ENCODE measurements at regions not wholly inside any gene's neighbourhood (a gene's known extent, or its start where the extent isn't known, plus 50 kb on each side); places are given as distances from the start of the nearest gene placed in this dataset.

- Mint-ChIP-seq H3K4me3 (ENCODE audit: unreplicated experiment) (no peak overlapping the region), H3K36me3 (ENCODE audit: low read depth) (no peaks in the 10 kb centered on the region), H3K27me3 (ENCODE audit: low read depth) (no peaks in the 10 kb centered on the region), H3K27ac (ENCODE audit: unreplicated experiment) (no peak overlapping the region), H3K9me3 (ENCODE audit: low read depth) (no peaks in the 10 kb centered on the region), H3K4me1 (ENCODE audit: low read depth) (no peaks in the 10 kb centered on the region)
- no peak for DNase-seq (ENCODE audit: low spot score)
- TF ChIP-seq CTCF (IDR thresholded peaks at IDR 0.05), result no peak
These were observed 377.4 kb upstream of the ACVR2A start for GRCh38 chr2:147467441-147467840.

GRCh38 chr2:147464737-147465357 lies 380.0 kb upstream of the ACVR2A start:
- no peak for DNase-seq (ENCODE audit: low spot score)
- H3K27ac Mint-ChIP-seq (ENCODE audit: unreplicated experiment), result no peak overlapping the region
- H3K27me3 Mint-ChIP-seq (ENCODE audit: low read depth), result no peaks in the 10 kb centered on the region

GRCh38 chr2:147463881-147464520 lies 380.8 kb upstream of the ACVR2A start:
- Mint-ChIP-seq H3K27me3 (ENCODE audit: low read depth) (no peaks in the 10 kb centered on the region), H3K4me1 (ENCODE audit: low read depth) (no peaks in the 10 kb centered on the region), H3K9me3 (ENCODE audit: low read depth) (no peaks in the 10 kb centered on the region), H3K36me3 (ENCODE audit: low read depth) (no peaks in the 10 kb centered on the region), H3K27ac (ENCODE audit: unreplicated experiment) (no peak overlapping the region), H3K4me3 (ENCODE audit: unreplicated experiment) (no peak overlapping the region)
- no peak for TF ChIP-seq CTCF (IDR thresholded peaks at IDR 0.05)
- DNase-seq (ENCODE audit: low spot score), result no peak

More at GRCh38 chr2:147464737-147465357, 380.0 kb upstream of the ACVR2A start:
- no peaks in the 10 kb centered on the region for H3K36me3 Mint-ChIP-seq (ENCODE audit: low read depth)
- H3K9me3 Mint-ChIP-seq (ENCODE audit: low read depth), result no peaks in the 10 kb centered on the region
- no peaks in the 10 kb centered on the region for H3K4me1 Mint-ChIP-seq (ENCODE audit: low read depth)
- no peak overlapping the region for H3K4me3 Mint-ChIP-seq (ENCODE audit: unreplicated experiment)
- TF ChIP-seq CTCF (IDR thresholded peaks at IDR 0.05), result no peak

GRCh38 chr2:147460155-147460554 lies 384.7 kb upstream of the ACVR2A start:
- no peaks in the 10 kb centered on the region for H3K4me1 Mint-ChIP-seq (ENCODE audit: low read depth)
- H3K4me3 Mint-ChIP-seq (ENCODE audit: unreplicated experiment), result no peak overlapping the region
- no peak for DNase-seq (ENCODE audit: low spot score)
- no peaks in the 10 kb centered on the region for H3K27me3 Mint-ChIP-seq (ENCODE audit: low read depth)
- H3K27ac Mint-ChIP-seq (ENCODE audit: unreplicated experiment), result no peak overlapping the region
- no peaks in the 10 kb centered on the region for H3K9me3 Mint-ChIP-seq (ENCODE audit: low read depth)
- H3K36me3 Mint-ChIP-seq (ENCODE audit: low read depth), result no peaks in the 10 kb centered on the region
- no peak for TF ChIP-seq CTCF (IDR thresholded peaks at IDR 0.05)

- H3K27me3 Mint-ChIP-seq (ENCODE audit: low read depth), result peaks cover 2% of the 10 kb centered on the region
- H3K4me3 Mint-ChIP-seq (ENCODE audit: unreplicated experiment), result no peak overlapping the region
- H3K27ac Mint-ChIP-seq (ENCODE audit: unreplicated experiment), result no peak overlapping the region
- no peaks in the 10 kb centered on the region for H3K36me3 Mint-ChIP-seq (ENCODE audit: low read depth)
- TF ChIP-seq CTCF (IDR thresholded peaks at IDR 0.05), result no peak
- H3K4me1 Mint-ChIP-seq (ENCODE audit: low read depth), result no peaks in the 10 kb centered on the region
- no peak for DNase-seq (ENCODE audit: low spot score)
- no peaks in the 10 kb centered on the region for H3K9me3 Mint-ChIP-seq (ENCODE audit: low read depth)
These were observed 388.1 kb upstream of the ACVR2A start for GRCh38 chr2:147456779-147457178.
